Kidney glomerular epithelial cell (primary cell): ENCODE measurements at regions not wholly inside any gene's neighbourhood (a gene's known extent, or its start where the extent isn't known, plus 50 kb on each side); places are given as distances from the start of the nearest gene placed in this dataset.

Source experiments
- DNase-seq: peaks from one replicate; lab custom pipeline; 2025; lab: John Stamatoyannopoulos, UW

DNA sequence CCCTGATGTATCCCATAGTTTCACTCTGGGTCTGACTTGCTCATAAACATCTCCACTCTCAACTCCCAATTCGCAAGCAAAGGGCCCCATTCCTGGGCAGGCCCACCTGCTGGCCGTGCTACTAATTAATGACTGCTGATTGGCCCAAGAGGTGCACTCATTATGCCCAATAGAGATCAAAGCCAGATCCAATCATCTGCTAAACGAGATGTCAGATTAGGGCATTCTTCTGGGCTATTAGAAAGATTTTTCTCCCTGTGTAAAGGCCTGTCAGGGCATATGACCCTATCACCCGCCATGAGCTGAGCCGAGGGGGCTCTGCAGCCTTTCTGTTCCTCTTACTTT lies 103.4 kb upstream of the HAAO start:
- DNase-seq: no peak

DNA sequence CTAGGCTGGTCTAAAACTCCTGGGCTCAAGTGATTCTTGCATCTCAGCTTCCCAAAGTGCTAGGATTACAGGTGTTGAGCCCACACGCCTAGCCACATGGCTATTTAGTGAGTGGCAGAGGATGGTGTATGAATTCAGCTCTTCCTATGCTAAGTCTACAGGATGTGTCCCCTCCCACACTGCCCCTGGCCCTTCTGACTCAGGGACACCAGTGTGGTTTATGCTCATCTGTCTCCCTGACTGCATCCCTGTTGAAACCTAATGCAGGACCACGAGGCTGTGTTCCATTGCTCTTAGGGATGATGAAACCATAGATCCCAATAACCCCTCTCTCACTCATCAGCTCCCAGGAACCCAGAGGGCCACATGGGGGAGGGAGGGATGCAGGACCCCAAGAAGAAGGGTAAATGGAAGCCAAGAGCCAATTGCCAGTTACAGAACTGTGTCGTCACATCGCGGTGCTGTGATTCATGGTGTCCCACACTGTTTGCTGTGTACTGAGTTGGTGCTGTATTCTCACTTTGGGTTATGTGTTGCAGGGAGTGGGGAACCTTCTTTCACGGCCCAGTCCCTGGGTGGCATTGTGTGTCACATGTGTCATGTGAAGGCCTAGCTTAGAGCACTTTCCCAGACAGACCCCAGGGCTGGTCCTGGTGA lies 102.9 kb upstream of the HAAO start:
- no peak for DNase-seq

DNA sequence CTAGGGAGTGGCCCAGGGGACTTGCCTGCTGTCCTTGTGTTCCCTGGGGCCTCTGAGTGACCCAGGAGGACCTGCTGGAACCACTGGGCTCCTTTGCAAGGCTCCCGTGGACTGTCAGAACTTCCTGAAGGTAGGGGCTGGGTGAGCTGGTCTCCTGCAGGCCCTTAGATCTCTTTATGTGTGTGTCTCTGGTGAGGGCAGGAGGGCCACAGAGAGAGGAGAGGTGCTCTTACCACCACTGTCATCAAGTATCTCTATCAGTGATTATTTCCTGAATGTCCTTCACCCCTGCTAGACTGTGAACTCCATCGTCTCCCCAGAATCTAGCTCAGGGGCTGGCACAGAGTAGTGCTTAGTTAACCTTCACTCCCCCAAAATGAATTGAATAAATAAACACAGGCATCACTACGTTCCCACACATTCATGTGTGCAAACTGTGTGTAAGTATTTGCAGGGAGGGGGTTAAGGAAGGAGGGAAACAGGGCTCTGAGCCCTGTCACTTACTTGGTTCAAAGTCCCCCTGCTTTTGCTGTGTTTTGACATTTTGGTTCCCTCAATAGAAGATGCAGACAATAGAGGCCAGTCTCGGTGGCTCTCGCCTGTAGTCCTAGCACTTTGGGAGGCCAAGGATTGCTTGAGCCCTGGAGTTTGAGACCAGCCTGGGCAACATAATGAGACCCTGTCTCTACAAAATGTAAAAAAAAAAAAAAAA lies 100.8 kb upstream of the HAAO start:
- no peak for DNase-seq

DNA sequence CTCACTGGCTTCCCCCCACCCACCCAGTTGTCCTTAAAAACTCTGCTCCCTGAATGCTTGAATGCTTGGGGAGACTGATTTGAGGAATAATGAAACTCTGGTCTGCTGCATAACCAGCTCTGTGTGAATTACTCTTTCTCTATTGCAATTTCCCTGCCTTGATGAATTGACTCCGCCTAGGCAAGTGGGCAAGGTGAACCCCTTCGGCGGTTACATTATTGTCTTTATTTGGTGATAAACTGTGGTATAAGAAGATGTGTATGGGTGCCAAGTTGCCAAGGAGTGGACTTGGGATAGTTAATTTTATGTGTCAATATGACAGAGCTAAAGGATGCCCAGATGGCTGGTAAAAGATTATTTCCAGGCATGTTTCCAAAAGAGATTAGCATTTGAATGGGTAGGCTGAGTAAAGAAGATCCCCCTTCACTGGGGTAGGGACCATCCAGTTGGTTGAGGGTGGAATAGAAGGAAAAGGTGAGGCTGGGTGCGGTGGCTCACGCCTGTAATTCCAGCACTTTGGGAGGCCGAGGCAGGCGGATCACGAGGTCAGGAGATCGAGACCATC lies 98.5 kb upstream of the HAAO start:
- no peak for DNase-seq

DNA sequence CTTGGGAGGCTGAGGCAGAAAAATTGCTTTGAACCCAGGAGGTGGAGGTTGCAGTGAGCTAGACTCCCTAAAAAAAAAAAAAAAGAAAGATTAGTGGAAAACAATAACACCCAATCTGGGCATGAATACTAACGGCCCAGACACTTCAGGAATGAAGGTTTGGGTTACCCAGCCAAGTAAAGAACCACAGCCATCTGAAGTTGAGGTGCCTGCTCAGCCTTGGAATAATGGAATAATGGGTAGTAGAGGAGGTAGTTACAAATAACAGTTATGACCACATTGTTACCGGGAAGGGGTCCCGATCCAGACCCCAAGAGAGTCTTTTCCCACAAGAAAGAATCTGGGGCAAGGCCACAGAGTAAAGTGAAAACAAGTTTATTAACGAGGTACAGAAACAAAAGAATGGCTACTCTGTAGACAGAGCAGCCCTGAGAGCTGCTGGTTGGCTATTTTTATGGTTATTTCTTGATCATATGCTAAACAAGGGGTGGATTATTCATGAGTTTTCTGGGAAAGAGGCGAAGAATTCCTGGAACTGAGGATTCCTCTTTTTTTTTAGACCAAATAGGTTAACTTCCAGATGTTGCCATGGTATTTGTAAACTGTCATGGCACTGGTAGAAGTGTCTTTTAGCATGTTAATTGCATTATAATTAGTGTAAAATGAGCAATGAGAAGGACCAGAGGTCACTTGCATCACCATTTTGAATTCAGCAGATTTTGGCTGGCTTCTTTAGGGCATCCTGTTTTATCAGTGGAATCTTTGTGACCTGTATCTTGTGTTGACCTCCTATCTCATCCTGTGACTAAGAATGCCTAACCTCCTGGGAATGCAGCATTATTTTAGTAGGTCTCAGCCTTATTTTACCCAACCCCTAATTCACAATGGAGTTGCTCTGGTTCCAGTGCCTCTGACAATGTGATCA lies 96.2 kb upstream of the HAAO start:
- DNase-seq: no peak

DNA sequence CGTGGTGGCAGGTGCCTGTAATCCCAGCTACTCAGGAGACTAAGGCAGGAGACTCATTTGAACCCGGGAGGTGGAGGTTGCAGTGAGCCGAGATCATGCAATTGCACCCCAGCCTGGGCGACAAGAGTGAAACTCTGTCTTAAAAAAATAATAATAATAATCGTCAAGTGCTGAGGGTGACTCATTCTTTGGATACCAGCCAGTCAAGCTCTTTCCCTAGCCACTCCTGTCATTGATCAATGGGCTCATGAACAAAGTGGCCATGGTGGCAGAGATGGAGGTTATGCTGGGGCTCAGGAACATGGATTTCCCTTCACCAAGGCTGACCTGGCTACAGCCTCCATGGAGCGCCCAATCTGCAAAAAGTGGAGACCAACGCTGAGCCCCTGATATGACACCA lies 94.5 kb upstream of the HAAO start:
- DNase-seq: no peak

DNA sequence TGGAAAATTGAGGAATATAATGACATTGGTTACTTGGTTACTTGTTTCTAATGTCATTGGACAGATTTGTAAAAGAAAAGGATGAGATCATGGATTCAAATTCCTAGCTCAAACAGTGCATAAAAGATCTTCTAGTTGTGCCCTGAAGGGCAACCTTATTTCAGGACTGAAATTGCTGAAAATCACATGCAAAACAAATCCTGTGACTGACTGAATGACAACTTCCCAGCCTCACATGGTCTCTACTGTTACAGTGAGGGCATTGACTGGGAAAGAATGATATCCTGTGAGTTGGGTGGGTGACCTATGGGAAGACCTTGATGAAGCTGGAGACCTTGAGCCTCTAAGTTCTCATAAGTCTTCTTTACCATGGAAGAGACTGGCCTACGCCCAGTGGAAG lies 90.4 kb upstream of the HAAO start:
- no peak for DNase-seq

DNA sequence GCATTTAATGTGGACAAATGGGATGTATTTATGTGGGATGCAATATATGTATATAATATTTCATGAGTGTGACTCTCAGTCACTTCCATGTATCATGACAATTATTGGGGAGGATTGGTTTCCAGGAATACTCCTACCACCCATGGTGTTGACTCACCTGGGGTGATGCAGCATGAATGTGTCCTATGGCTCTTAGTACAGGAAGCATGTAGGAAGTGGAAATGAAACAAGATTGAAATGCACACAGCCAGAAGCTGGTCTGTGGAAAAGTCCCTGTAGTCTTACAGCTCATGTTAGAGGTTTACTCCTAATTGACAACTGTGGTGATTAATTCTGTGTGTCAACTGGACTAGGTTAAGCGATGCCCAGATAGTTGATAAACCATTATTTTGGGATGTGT lies 89.3 kb upstream of the HAAO start:
- DNase-seq: no peak

DNA sequence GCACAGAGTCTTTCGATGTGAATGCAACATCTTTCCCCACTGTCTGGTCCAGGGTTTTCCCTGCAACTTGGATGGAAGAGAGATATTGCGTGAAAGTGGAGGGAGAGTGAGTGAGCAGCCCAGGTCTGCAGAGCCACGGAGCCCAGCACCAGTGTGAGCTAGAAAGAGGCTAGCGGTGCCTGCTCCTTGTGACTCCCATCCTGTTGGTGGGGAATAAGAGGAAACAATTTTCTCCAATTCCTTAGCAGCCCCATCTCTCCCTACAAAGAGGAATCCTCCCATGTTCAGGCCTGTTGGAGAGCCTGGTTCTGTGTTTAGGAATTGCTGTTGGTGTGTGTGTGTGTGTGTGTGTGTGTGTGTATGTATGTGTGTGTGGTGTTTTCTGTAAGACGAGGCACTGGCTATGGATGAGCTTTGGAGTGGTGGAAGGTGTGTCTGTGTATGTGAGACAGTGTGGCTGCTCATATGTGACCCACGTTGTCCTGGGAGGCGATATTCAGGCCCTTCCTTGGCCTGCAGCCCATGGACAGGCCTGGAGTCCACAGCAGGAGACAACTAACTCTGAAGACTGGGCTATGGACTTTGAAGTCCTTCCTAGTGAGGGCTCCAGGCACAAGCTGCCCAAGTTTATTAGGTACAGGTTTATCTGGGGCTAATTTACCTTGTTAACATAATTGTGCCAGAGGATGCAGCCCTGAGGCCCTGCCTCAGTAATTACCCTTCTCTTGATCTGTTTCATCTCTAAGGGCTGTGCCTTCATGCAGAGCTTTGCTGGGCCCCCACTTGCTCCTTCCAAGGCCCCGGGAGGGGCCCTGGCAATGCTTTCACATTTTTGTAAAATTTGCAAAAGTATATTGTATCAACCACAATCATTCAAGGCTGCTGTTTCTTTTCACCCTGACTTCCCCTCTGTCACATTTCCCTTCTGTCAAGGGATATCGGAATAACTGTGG lies 88.6 kb upstream of the HAAO start:
- DNase-seq: no peak

DNA sequence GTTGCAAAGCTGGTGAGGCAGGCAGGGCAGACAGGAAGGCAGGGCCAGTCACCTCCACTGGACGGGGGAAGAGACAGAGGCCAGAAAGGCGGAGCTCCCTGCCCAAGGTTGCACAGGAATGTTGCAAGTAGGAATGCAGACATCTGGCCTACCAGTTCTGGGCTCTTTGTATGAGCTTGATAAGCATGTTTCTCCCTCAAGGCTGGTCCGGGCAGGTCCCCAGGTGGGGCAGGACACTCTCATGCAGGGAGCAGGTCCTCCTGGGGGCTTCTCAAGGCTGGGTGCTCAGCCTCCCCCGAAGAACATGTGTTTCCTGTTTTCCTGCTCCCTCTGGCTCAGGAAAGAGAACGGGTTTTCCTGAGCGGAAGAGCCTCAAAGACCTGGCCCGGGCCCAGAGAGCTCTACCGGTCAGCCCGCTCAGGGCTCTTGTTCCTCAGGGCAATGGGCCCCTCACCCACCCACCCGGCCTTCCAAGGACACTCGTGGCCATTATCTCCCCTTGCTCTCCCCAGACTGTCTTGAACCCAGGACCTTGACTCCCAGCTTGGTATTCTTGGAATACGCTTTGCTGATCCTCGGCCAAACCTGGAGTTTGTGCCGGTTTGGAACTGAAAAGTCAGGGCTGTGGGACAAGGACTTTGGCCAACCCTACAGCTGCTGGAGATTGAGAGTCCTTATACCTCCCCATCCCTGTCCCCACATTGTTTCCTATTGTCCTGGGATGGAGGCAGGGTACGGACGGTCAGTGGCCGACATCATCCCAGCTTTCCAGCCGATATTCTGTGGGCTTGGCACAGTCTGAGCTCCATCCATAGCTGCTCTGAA lies 87.7 kb upstream of the HAAO start:
- DNase-seq: no peak

DNA sequence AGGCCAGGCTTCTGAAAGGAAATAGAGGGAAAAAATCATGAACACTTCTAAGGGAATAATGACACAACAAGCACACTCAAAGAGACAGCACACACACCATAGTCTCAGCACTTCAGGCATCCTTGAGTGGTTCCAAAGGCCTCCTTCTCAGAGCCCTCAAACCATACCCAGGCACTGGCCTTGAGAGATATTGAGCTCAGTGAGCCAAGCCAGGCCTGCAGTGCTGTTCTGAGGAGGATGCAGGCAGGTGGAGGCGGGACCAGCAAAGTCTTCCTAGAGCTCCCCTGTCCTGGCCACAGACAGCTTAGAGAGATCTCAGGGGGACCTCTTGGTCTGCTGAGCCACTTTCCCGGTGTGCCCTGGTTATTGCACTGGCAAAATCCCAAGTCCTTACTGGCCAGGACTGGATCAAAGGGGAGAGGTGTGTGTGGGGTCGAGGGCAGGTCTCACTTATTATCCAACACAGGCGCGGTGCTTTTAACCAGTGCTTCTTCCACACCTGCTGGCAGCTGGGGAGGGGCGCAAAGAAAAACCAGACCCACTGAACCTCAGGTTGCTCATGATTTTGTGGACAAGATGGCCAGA lies 86.8 kb upstream of the HAAO start:
- DNase-seq: no peak

DNA sequence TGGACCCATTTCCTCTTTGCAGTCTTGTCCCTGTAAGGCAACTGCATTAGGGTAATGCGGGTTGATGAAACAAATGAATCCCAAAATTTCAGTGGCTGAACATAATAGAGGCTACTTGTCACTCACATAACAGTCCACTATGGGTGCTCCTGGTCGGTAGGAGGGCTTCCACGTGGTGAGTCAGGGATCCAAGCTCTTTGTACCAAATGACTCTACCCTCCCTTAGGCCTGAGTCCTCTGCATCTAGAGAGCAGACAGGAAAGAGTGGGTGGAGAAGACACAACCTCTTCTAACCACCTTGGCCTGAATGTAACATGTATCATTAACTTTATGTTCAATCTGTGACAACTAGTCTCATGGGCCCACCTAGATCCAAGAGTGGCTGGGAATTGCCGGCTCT lies 86.2 kb upstream of the HAAO start:
- DNase-seq: no peak

DNA sequence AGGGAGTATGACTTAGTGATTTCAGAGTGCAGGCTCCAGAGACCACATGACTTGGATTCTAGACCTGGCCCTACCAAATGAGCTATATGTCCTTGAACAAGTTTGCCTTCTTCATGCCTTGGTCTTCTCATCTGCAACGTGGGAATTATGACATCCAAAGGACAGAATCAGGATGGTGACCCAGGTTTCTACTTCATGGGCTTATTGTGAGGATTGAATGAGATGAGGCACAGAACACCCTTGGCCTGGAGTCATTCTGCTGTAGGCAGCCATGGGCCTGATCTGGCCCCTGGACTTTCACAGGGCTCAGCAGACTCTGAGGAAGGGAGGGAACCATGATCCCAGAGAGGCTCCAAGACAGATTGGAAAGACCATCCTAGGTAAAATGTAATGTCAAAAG lies 85.6 kb upstream of the HAAO start:
- DNase-seq: no peak

DNA sequence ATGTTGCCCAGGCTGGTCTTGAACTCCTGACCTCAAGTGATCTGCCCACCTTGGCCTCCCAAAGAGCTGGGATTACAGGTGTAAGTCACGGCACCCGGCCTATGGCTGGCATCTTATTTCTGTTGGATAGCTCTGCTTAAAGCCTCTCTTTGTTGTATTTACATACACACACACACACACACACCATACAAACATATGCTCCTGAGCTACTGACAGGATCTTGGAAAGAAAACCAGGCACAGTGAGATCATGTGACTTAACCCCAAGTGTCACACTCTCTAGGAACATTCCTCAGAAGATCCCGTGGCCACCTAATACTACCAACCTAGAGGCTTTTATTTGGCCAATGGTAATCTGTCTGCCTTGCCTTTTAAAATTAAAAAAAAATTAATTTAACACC lies 85.1 kb upstream of the HAAO start:
- DNase-seq: no peak

DNA sequence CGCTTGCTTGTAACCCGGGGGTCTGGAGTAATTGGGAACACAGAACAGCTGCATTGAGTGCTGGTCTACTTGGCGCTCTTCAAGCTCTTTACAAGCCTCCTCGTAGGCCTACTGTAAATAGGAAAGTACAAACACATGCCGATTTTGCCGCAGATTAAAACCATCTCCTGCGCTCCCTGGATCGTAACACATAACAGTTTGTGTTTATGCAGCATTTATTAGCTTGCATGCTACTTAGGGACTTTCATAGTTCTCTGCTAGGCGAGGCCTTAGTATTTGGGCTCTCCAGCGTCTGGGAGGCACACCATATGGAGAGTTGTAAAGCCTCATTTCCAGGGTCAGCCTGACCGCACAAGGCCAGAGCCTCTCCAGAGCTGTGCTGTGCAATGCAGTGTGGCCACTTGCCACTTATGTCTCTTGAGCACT lies 84.0 kb upstream of the HAAO start:
- no peak for DNase-seq

DNA sequence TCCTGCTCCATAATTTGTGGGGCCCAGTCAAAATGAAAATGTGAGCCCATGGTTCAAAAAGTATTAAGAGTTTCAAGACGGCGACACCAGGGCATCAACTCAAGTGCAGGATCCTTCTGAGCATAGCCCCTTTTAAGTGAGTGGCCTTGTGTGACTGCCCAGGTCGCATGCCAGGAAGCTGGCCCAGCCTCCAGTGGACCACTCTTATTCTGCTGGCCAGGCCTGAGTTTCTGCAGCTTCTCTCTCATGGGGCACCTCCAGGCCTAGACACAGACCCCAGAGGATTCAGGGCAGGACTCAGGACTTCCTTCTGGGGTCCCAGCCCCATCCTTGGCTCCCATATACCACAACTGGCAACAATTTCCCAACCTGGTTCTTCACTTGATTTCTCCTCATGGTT lies 83.5 kb upstream of the HAAO start:
- no peak for DNase-seq

DNA sequence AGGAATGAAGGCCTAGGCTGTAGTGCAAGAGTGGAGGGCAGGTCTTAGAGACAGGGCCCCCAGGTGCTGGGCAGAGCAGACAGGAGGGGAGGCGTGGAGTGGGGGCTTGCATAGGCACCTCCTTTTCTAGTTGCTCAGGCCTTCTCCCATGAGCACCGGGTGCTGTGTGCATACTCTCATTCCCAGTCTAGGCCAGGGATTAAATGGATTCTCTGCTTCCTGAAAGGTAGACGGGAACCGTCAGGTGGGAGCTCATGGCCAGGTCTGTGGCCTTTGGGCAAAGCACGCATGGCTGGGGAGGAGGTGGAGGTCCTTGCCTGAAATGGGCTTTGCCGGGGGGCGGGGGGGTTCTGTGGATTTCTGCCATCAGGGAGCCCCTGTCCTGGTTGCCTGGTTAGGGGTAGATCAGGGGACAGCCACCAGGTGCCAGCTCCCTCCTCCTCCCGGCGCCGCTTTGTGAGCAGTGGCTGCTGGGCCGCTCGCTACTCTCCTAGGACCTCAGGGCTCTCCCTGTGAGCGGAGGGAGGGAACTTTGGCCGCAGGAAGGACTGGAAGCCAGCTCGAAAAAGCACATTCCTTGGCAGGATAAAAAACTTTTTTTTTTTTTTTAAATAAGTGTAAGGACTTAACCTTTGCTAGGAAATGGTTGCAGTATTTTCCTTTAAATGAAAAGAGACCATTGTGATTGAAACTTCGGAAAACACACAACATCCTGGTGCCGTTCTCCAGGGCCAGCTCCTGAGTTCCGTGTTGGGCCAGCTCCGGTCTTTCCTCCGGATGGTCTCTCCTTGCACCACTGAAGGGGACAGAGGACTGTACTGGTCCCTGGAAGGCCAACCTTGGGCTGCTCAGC lies 82.8 kb upstream of the HAAO start:
- DNase-seq: no peak

DNA sequence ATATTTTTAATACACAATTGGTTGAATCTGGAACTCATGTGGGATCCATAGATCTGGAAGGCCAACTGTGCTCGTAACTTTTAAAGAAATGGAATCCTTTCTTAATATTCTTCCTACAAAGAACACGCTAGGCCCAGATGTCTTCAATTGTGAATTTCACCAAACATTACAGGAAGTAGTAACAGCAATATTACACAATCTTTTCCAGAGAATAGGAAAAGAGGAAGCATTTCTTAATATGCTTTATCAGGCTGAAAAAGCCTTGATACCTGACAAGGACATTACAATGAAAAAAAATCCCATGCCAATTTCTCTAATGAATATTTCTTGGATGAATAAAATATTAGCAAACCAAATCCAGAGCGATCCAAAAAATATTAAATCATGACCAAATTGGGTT lies 80.3 kb upstream of the HAAO start:
- DNase-seq: no peak

DNA sequence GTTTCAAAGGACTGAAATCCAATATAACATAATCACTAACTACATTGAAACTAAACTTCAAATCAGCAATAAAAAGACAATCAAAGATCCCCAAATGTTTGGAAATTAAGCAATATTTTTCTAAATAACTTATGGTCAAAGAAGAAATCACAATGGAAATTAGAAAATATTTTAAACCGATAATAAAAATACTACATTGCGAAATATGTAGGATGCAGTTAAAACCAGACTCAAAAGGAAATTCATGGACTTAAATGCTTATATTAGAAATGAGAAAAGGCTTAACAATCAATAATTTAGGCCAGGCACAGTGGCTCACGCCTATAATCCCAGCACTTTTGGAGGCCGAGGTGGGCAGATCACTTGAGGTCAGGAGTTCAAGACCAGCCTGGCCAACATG lies 79.0 kb upstream of the HAAO start:
- no peak for DNase-seq
